NCI-H146 treated with DMSO at 0.1 percent for 48 hours (cell line): ENCODE measurements at regions not wholly inside any gene's neighbourhood (a gene's known extent, or its start where the extent isn't known, plus 50 kb on each side); places are given as distances from the start of the nearest gene placed in this dataset.
"Not testable (repeated sequence)": the region's sequence is repeated elsewhere in the genome, so short reads cannot be mapped to it uniquely, and the experiment has no call there.

ENCODE experiments used
- DNase-seq: peaks from one replicate; lab custom pipeline; 2025; ENCODE audit not compliant: unreplicated experiment; lab: John Stamatoyannopoulos, UW

GRCh38 chr14:71454010-71454409, 478.2 kb upstream of the RGS6 start:
- no peak for DNase-seq

GRCh38 chr14:71454513-71455332, 477.5 kb upstream of the RGS6 start:
- no peak for DNase-seq

GRCh38 chr14:71460091-71460490, 472.1 kb upstream of the RGS6 start:
- no peak for DNase-seq

- not testable (repeated sequence) for DNase-seq
Measured at GRCh38 chr14:71461617-71462016, 470.6 kb upstream of the RGS6 start.

- no peak for DNase-seq
Measured at GRCh38 chr14:71463807-71464206, 468.4 kb upstream of the RGS6 start.

GRCh38 chr14:71464840-71465239, 467.4 kb upstream of the RGS6 start:
- DNase-seq = no peak

GRCh38 chr14:71465316-71465715, 466.9 kb upstream of the RGS6 start:
- DNase-seq = no peak

- no peak for DNase-seq
Measured at GRCh38 chr14:71466251-71466650, 466.0 kb upstream of the RGS6 start.

GRCh38 chr14:71466946-71467345, 465.3 kb upstream of the RGS6 start:
- no peak for DNase-seq

GRCh38 chr14:71467361-71467811, 464.8 kb upstream of the RGS6 start:
- no peak for DNase-seq

- no peak for DNase-seq
Measured at GRCh38 chr14:71468701-71469100, 463.5 kb upstream of the RGS6 start.

- DNase-seq = no peak
Measured at GRCh38 chr14:71469643-71470335, 462.4 kb upstream of the RGS6 start.

GRCh38 chr14:71471634-71472355, 460.4 kb upstream of the RGS6 start:
- DNase-seq = no peak

GRCh38 chr14:71472356-71473340, 459.6 kb upstream of the RGS6 start:
- DNase-seq = no peak

GRCh38 chr14:71473843-71474242, 458.4 kb upstream of the RGS6 start:
- no peak for DNase-seq

GRCh38 chr14:71474301-71475265, 457.6 kb upstream of the RGS6 start:
- DNase-seq = peak; percentile 13

GRCh38 chr14:71475916-71476315, 456.3 kb upstream of the RGS6 start:
- DNase-seq = no peak

- no peak for DNase-seq
Measured at GRCh38 chr14:71478542-71478941, 453.7 kb upstream of the RGS6 start.

- no peak for DNase-seq
Measured at GRCh38 chr14:71481021-71481654, 451.1 kb upstream of the RGS6 start.
